Hematopoietic multipotent progenitor cell treated with erythropoietin and hydrocortisone succinate and interleukin-3 and kit ligand, for 6 days (in vitro differentiated cells): ENCODE measurements at regions not wholly inside any gene's neighbourhood (a gene's known extent, or its start where the extent isn't known, plus 50 kb on each side); places are given as distances from the start of the nearest gene placed in this dataset.

ENCODE experiments used
- DNase-seq: peaks from one replicate; pipeline ENCODE4 v3.0.0-alpha.2; 2015

- DNase-seq, result no peak
Observed at GRCh38 chr6:18674346-18674745, 287.2 kb downstream of the RNF144B start.

DNA sequence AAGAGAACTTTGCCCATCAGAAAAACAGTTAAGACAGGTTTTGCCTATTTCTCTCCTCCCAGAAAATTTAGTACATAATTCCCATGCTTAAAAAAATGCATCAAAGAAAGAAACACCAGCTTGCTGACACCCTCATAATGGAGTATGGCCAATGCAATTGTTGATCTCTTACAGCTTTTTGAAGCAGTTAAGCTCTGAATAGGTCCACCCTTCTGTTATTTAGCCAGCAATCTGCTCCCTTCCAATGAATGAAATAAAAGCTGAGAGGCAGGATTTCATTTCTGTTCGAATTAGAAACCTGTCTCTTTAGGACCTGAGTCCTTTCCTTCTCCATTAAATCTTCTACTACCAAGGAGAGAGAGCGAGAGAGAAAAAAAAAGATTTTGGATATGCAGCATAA lies 288.7 kb downstream of the RNF144B start:
- DNase-seq, result no peak

DNA sequence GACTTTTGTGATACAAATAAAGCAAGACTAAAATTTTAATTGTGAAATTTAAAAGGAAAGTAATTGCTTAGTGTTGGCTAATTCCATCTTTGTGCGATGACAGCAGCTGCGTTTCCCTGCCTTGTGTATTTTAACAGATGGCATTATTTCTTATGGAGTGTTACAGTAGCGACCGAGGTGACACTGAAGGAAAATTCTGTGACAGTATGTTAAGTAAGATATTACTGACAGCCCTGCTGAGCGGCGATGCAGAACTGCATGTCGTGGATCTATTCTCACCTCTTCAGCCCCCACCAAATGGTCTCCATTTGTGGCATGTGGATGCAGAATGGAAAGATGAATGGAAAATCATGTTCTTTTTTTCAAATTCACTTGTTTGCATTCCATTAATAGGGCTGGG lies 289.4 kb downstream of the RNF144B start:
- DNase-seq, result no peak

DNA sequence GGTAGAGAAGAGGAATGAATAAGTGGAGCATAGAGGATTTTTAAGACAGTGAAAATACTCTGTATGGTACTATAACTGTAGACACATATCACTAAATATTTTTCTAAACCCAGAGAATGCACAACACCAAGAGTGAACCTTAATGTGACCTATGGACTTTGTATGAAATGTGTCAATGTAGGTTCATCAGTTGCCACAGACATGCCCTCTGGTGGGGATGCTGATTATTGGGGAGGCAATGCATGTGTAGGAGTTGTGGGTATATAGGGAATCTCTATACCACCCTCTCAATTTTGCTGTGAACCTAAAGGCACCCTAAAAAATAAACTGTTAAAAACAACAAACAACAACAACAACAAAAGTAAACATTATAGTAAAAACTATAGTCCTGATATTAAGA lies 293.7 kb downstream of the RNF144B start:
- DNase-seq, result peak; percentile 2

GRCh38 chr6:18681832-18682503 lies 294.8 kb downstream of the RNF144B start:
- no peak for DNase-seq

- DNase-seq, result no peak
Observed at GRCh38 chr6:18684343-18684742, 297.2 kb downstream of the RNF144B start.

- no peak for DNase-seq
Observed at GRCh38 chr6:18692929-18693685, 306.0 kb downstream of the RNF144B start.

DNA sequence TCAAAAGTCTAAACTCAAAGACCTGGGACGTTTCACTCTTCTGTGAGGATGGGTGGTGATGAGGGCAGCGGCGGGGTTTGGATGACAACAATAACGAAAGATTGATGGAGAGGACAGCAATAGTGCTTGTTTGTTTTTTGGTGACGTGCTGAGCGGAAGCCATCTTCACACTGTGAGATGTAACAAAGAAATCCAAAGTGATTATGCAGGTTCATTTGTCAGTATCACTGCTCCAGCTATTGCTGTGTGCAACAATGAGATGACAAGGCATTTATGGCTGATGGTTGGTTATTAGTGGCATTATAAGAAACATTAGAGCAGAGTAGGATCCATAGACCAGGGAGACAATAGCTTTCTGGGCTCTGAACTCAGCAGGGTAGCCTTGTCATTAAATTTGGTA lies 306.7 kb downstream of the RNF144B start:
- DNase-seq, result no peak

DNA sequence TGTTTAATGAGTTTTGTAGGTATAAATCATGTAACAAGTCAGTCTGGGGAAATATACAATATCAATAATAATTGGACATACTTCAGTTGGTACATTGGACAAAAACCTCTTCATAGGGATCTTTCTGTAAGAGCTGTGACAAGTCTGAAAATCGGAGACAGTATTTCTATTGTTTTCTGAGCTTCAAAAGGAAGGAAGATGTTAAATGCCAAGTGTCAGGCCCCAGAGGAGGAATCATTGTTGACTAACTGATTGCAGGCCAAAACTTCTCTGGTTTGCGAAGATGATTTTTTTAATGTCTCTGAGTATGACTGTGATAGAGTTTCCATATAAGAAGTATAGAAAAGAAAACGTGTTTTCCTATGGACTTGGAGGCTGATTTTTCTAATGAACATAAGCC lies 316.4 kb downstream of the RNF144B start:
- no peak for DNase-seq

GRCh38 chr6:18707714-18708439 lies 320.7 kb downstream of the RNF144B start:
- DNase-seq, result no peak

- no peak for DNase-seq
Observed at GRCh38 chr6:18712595-18712994, 325.4 kb downstream of the RNF144B start.

GRCh38 chr6:18720075-18720474 lies 332.9 kb downstream of the RNF144B start:
- no peak for DNase-seq

DNA sequence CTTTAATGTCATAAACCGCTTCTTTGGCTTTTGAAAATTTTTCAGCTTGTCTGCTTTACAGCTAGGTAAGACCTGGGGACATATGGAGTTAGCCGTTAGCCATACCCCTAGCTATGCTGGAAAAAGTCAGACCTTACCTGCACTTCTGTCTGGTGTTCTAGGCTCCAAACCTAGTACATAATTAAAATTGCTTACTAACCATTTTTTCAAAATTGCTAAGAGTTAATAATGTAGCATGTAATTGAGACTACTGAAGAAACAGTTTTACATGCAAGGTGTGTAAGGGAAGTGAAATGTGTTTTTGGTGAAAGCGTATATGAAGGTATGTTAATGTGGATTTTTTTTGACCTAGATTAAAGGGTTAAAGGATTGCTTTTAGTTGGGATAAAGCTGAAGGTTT lies 336.9 kb downstream of the RNF144B start:
- DNase-seq, result no peak

- DNase-seq, result no peak
Observed at GRCh38 chr6:18725449-18725848, 338.3 kb downstream of the RNF144B start.

DNA sequence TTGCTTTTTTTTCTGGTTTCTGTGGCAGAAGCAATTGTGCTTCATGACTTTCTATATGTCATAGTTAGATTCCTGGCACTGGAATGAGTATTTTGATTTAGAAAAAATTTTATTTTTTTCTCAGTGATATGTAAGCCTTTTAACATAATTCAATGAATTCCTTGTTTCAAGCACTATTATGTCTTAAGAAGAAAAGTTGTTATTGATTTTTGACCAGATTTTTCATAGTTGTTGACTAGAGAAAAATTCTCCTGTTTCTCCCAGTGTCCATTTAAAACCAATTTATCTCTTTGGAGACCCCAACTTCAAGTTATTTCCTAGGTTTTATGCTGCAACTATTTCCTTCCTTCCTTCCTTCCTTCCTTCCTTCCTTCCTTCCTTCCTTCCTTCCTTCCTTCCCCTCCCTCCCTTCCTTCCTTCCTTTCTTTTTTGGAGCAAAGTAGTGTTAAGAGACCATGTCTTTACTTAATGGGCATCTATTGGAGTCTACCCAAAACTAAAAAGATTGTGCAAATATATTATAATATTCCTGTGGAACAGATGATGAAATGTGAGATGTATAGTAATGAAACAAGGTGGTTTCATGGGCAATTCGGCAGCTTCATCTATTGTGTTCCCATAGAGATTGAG lies 346.9 kb downstream of the RNF144B start:
- no peak for DNase-seq

- DNase-seq, result no peak
Observed at GRCh38 chr6:18741741-18742140, 354.6 kb downstream of the RNF144B start.

DNA sequence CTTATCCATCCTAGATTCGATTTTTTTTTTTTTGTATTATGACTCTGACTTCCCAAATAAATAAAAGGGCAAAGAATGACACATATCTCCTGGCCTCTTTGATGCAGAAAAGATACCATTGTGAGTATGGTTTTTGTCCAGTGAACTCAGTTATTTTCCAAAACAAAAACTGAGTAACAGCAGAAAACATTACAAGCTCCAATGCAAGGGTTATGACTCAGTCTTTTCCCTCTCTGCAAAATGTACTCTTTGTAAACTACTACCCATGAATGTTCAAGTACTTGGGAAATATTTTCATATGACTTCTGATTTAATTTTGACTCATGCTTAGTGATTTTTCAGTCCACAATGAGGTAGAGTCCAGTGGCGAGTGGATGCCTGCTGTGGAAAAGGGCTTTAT lies 355.3 kb downstream of the RNF144B start:
- DNase-seq, result no peak

GRCh38 chr6:18746727-18747126 lies 359.6 kb downstream of the RNF144B start:
- DNase-seq, result no peak

- no peak for DNase-seq
Observed at GRCh38 chr6:18748314-18748713, 361.2 kb downstream of the RNF144B start.

- no peak for DNase-seq
Observed at GRCh38 chr6:18752278-18753068, 365.3 kb downstream of the RNF144B start.

GRCh38 chr6:18753076-18753475 lies 365.9 kb downstream of the RNF144B start:
- DNase-seq, result no peak

- DNase-seq, result no peak
Observed at GRCh38 chr6:18763086-18763485, 375.9 kb downstream of the RNF144B start.

DNA sequence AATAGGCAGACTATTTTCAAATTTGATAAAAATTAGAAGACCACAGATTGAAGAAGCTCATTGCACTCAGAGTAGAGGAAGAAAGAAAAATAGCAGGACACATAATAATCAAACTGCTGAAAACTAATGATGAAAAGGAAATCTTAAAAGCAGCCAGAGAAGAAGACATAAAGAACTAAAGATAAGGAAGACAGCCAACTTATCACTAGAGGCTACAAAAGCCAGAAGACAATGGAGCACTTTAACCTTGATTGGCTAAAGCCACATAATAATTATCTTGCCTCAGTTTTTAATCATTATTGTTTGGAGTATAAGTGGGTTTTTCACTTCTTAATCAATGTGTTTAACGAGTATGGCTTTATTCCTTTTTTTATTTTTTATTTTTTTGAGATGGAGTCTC lies 397.6 kb downstream of the RNF144B start:
- no peak for DNase-seq
